HG03025 (cell line): ENCODE measurements at regions not wholly inside any gene's neighbourhood (a gene's known extent, or its start where the extent isn't known, plus 50 kb on each side); places are given as distances from the start of the nearest gene placed in this dataset.

Experiments
- ATAC-seq: cut with Tn5 transposase; IDR thresholded peaks from one replicate; pipeline ENCODE4 v1.9.1; 2021; ENCODE audit warnings: mild to moderate bottlenecking, moderate library complexity; ENCODE audit not compliant: unreplicated experiment, low FRiP score

DNA sequence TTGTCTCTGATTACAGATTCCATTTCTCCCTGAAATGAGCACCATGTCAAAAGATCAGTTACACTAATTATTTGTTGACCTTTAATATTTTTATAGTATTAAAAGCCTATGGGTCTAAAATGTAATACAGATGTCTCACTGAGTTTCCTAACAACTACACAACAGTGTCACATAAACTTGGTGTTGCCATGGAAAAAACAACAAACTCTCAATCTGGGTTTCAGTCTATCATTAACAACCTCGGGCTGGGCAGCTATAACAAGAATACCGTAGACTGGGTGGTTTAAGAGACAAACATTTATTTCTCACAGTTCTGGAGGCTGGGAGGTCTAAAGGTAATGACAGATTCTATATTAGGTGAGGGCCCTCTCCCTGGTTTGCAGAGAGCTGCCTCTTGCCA lies 407.1 kb downstream of the HNRNPD start:
- no peak for ATAC-seq

DNA sequence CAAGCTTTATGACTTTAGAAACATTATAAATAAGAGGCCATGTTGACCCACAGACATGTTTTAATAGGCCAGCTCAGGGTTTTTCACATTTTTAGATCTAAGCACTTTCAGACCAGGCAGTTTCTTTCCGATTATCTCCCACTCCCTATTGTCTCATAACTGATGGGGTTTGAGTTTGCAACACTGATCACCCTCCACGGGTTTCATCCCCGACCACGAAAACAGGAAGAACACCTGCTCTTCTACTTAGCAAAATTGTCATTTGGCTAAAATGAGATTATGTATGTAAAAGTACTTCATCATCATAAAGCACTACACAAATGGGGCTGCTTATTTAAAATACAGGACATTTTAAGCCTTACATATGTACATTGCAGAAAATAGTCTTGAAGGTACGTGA lies 407.9 kb downstream of the HNRNPD start:
- ATAC-seq: no peak

DNA sequence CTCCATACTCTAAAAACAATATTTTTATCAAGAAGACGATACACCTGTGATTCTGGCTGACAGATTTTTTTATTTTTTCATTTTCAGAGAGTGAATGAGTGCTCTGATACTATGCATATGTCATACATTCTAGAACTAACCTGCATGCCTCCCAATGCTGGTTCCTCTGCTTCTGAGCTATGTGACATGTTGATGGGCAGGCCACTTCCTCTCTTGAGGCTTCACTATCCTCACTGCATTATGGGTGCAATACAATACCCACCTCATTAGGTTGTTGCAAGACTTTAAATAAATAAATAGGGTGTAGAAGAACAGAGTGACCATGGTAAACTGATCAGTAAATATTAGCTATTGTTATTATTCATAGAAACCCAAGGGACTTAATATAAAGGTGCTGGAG lies 408.3 kb downstream of the HNRNPD start:
- ATAC-seq: no peak

DNA sequence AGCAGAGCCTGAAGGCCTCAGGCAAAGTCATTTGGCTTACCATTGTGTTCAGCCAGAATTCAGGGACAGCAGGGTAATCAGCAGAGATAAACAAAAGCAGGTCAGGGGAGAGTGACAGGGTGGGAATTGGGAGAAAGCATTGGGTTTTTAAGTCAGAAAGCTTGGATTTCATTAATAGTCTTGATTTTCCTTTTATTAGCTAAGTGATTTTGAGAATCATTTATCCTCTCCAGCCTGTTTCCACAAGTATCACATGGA lies 410.1 kb downstream of the HNRNPD start:
- ATAC-seq: no peak

DNA sequence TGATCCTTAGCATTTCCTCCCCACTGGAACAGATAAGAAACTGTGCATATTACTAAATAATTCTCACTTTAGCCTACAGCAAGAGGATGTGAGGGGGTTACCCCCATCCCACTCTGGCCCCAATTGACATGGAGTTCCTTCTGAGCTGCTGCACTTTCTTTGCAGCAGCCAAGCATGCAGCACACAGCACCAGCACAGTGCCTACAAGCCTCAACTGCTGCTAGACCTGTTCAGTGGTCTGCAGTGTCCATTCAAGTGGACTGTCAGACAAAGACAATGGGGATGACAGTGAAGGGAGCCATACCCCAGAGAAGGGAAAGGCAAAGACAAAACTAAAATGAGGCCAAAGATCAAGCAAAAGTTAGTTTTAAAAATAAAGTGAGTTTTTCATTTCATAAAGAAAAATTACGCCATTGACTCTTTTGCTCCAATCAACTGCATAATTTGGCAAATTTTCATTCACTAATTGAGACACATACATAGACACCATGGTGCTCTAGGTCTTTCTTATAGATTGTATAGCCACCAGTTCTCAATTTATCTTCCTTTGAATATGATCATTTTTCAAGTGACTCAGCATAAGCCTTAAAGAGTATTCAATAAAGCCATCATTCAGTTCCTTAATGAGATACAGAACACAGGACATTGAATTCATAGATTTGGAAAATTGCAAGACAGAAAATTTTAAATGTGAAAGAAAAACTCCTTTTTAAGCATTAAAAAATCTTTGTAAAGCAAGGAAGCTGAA lies 410.6 kb downstream of the HNRNPD start:
- ATAC-seq: no peak

DNA sequence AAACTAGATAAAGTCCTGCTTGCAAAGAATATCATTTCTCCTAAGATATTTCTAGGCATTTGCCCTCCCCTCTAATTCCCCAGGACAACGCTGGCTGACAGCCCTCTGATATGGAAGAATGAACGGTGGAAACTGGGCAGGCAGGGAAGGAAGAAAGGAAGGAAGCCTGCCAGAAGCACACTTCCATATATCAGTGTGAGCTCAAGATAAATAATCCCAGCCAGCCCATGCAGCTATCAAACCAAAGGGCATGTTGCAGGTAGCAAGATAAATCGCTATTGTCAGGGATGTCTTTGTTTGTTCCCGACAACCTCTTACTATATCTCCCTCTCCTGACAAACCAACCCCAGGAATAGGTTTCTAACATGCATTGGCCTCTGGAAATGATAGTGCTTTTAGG lies 412.8 kb downstream of the HNRNPD start:
- no peak for ATAC-seq

DNA sequence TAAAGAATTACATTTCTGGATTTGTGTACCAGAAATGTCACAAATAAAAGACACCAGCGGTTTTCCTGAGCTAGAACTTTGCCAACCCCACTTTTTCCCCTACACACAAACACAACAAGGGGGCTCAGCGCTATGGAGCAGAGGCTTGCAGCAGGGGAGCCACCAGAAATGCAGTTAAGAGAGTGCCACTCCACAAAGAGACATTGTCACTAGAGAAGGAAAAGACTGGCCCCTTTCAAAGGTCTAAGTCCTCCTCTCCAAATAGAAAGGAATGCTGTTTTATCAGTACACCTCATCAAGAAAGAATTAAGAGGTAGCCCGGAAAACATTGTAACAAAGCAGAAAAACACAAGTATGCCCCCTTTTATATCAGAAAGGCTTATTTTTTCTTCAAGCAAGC lies 419.5 kb downstream of the HNRNPD start:
- no peak for ATAC-seq

DNA sequence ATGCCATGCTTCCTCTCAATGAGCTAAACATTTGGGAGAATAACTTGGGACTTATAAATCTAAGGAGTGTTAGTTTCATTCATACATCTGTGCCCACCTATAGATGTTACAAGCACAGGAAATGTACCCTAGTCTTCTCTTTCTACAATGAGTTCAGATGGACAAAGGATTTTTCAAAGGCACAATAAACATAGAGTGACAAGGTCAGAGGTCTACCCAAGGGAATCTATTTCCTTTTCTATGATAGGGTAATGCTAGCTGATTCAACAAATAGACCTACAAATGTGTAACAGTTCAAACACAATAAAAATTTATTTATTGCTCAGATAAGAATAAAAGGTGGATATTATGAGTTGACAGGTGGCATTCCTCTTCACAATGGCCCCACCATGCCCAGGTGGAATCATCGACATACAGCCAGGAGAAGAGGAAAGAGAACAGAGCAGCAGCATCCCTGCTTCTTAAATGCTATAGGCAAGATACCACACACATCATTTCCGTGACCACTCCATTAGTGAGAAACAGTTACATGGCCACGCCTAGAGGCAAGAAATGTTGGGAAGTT lies 421.8 kb downstream of the HNRNPD start:
- no peak for ATAC-seq

DNA sequence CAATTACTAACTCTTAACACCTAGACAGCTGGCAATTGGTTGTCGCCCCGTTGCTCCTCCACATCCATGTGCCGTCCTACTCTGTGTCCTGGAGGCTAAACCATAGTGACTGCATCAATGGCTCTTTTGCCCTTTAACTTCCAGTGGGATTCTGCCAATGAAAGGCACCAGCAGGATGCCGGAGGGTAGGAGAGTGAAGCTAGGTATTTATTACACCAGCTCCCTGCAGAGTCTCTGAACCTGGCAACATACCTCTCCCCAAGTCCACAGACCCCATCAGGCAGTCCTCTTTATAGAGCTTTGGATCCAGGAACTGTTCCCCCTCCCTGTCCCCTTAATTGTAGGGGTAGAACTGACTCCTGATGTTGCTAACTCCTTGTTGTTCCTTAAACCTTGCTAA lies 426.8 kb downstream of the HNRNPD start:
- ATAC-seq: no peak

DNA sequence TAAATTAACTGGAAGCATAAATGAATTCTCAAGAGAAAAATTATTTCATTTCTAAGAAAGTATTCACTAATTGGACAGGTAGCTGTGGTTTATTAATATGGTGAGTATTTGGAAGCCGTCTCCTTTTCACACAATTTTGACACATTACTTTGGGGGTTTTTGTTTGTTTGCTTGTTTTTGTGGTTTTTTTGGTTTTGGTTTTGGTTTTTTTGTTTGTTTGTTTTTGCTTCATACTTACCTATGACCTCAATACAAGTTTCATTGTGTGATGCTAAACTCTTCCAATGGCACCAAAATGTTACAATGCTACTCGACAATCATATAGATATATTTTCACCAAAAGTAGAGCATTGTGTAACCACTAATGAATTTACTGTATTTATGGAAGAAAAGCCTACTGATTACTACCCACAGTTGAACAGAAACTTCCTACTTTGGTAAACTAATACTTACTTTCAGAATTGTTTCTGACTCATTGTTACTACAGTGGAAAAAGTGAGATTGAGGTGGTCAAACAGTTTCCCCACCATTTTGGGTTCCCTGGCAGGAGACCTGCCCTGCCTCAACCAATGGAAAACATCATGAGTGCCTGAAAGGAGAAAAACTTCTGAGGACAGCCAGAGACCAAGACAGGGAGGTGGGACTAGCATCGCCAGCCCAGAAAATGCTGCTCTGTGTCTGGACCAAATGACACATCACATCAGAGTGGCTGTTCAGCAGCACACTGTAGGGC lies 443.1 kb downstream of the HNRNPD start:
- no peak for ATAC-seq

DNA sequence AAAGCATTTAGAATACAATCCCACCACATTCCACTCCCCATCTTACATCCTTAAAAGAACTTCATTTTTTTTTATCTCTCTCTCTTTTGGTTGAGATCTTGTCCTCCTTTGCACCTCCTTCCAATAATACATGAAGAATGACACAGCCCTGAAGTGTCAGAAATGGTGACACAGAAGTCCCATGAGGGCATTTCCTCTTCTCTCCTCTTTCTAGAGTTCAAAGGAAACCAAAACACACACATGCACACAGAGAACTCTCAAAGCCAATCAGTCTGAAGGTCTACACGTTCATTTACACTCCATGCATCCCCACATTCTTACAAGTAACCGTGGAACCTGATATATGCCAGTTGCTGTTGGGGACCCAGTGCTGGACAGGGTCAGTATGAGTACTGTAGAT lies 450.7 kb downstream of the HNRNPD start:
- no peak for ATAC-seq

DNA sequence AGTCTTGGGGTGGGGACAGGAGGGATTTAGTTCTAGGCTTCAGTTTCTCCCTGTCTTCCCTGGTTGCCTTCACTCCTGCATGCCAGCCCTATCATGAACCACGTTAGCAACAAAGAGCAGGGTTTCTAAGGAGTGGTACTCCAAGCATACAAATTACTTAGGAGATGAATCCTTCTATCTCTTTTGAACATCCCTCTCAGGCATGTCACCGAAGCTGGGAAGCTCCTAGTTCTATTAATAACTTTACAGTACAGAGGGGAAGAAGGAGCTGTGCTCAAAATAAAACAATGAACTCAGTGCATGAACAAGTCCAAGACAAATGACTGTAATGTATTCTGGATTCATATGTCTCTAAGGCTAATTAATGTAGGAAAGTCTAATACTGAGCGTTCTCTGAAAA lies 450.6 kb upstream of the RASGEF1B start:
- ATAC-seq: no peak

DNA sequence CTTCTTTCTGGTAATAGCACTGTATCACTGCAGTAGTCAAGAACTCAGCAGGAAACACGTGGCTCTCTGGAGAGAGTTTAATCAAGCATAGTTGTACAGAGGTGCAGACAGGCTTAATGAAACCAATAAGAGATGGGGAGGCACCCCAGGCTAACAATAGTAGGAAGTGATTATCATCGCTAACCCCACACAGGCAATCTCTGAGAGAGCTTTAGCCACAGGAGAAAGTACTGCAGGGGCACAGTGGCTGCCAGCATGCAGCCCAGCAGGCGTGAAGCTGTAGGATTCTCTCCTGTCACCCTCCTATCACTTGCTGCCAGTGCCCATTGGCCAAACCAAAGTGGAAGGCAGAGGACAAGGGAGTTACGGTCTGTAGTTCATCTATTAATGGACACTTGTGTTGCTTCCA lies 450.0 kb upstream of the RASGEF1B start:
- no peak for ATAC-seq

DNA sequence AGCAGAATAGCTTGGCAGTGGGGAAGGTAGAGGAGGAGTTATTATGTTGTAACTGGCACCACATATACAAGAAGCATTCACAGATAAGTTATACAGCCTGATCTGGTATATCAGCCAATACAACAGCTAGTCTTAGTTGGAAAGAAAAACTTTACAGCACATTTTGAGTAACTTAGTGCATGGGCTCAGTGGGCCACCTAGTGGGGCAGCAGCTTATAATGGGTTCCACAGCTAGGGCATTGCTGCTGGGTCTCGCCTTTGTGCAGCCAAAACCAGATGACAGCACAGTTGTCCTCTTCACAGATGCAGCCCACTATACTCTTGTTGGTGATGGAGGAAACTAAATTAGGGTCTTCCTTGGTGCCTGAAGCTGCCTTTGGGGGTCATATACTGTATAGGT lies 448.1 kb upstream of the RASGEF1B start:
- no peak for ATAC-seq

DNA sequence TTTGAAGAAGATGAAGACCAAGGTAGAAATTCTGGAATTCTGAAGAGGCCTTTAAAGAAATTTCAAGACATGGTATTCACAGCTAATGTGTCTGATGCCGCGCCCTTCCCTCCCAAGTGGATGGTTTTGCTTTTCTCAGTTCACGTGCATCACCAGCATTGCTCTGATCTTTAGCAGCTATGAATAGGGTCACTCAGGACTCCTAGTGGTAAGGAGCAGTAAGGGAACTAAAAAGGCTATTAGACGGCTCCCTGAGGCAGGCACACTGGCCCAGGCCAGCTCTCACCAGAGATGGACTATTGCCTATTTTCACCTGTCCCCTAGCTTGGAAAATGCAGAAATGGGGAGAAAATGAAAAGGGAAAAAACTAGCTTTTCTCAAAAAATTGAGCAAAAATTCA lies 447.5 kb upstream of the RASGEF1B start:
- no peak for ATAC-seq

DNA sequence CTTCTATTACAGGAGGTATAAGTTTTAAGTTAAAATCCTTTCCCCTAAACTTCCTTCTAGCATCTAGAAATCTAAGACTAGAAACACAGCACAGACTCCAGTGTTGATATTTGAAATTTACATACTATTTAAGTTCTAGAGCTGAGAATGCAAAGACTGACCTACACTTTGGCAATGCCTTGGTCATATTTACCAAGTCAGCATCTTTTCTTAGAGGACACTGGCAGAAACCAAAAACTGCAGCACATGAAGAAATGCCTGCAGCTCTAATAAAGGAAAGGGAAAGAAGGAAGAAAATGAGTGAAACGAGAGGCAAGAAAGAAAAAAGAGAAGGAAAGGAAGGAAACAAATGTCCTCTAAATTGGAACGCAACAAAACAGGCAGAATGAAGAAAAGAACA lies 443.7 kb upstream of the RASGEF1B start:
- no peak for ATAC-seq

DNA sequence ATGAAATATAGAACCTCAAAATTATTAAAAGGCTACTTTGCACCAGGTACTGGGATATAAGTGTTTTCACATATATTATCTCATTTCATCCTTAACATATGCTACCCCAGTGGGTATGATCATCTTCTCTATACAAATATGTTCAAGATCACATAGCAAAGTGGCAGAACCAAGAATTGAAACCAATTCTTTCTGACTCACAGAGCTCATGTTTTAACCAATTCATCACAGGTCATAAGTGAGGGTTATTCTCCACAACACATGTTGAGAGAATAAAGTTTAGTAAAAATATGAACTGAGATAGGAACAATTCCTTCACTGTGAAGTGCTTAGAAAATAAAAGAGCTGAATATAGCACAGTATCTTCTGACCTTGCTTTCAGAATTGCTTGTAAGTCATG lies 442.9 kb upstream of the RASGEF1B start:
- ATAC-seq: no peak

DNA sequence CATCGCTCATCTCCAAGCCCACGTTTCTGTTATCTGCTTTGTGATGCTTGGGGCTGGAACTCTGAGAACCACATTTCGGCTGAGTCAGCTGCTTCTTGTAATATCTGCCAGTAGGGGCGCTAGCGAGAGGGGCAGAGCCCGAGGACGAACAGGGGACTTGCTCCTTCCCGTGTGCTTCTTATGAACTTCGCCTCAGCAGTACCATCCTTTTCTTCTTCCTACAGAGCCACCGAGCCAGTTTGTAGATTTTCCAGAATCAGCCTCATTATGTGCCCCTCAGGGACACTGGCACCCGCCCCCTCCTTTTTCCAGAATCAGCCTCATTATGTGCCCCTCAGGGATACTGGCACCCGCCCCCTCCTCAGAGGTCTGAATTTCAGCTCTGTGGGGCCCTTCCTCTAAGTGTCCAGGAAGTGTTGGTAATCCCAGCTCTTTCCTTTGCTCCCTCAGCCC lies 441.7 kb upstream of the RASGEF1B start:
- no peak for ATAC-seq

DNA sequence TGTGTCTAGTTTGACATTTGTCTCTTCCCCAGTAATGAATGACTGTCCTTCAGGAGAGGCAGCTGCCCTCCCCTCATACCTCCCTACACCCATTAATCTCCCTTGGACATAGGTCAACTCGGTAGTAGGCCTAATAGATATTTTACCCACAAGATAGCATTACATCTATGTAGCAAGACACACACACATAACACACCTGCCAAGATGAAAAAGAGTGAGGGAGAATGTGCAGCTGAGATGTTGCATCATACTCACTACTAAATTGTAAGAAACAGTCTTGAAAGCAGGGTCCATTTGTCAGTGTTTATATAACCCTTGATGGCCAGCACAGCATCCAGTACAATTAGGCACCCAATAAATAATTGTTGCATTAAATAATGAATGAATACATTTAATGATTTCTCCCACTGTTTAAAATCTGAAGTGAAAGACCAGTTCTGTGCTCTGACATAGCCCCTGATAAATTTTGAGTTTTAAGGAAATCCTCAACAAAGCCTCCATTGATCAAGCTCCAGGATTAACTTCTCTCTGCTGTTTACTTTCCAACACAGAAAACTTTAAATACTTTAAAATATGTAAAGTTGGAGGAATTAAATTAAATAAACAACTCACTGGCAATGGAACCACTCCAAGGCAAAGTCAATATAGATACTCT lies 440.8 kb upstream of the RASGEF1B start:
- no peak for ATAC-seq

DNA sequence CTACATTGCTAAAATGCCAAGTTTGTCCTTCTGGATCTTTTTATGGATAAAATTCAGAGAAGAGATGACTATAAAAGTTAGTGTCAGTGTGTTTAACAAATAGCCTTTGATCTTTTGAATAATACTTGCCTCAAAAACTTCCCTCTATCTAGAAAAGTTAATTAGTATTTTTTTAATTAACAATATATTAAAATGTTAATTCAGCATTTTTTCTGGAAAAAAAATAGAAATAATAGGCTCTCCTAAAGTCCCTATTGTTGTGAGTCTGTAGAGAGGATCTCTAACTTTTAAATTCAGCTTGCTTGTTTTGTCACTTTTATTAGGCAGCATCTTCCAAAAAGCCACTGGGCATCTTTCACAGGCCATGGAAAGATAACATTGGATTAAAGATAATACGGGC lies 435.2 kb upstream of the RASGEF1B start:
- no peak for ATAC-seq

DNA sequence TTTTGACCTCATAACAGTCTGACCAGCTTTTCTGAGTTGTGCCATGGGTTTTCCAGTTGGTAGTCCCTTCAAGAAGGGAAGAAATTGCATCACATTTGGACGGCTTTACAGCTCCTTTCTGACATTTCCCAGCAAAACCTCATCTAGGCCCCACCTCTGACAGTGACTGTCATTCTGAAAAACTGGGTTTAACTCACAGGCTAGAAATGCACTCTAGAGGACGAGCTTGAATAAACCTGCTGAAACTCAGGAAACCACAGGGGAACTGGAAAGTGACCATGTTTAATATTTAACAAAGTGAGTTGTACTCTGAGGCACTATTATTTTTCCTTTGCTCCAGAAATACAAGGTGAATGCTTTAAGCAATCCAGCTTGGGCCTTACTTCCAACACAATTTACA lies 434.3 kb upstream of the RASGEF1B start:
- ATAC-seq: peak; percentile 89

DNA sequence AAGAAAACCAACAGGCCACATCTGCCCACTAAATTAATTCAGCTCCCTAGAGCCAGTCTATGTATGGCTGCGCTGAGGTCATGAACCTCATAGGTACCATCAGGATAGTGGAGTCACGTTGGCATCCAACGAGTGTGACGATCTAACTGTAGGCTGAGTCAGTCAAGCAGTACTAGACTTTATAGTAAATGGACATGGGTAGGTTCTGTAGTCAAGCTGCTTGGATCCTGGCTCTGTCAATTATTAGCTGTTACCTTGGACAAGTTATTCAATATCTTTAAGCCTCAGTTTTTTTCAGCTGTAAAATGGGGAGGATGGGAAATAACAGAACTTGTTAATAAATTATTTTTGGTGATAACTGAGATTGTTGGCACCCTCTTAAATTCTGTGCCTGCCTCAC lies 432.4 kb upstream of the RASGEF1B start:
- ATAC-seq: no peak
